OCI-LY3 (cell line): ENCODE measurements at regions not wholly inside any gene's neighbourhood (a gene's known extent, or its start where the extent isn't known, plus 50 kb on each side); places are given as distances from the start of the nearest gene placed in this dataset.

Experiments used
- EZH2phosphoT487 ChIP-seq: fragments of 200-600 bp; shearing (Covaris generic); IDR thresholded peaks from 2 replicates; pipeline ENCODE4 v1.6.1; 2018; ENCODE audit warnings: antibody characterized with exemption, mixed run types, low read depth
- TF ChIP-seq, protein P1 (sequence below): fragments of 200-600, 300-600 bp; sonication (generic); IDR thresholded peaks from 2 replicates; pipeline ENCODE4 v1.5.1; 2014; ENCODE audit warnings: antibody characterized with exemption, low read length, low read depth

DNA sequence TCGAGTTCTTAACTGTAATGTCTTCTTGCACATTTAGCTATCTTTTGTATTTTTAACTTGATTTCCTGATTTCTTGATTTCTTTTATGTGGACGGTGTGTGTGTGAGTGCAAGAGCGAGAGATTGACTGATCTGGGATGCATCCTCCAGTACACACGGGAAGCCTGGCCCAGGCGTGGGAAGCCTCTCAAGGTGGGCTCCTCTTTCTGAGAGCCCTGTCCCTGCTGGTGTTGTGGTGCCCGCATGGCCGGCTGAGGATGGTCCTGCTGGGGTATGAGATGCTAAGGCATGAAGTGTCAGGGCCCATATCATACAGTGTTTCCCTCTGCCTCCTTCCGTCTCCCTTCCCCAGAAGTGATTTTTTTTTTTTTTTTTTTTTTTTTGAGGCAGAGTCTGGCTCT lies 130.8 kb upstream of the TCERG1L start:
- TF ChIP-seq, protein P1, sequence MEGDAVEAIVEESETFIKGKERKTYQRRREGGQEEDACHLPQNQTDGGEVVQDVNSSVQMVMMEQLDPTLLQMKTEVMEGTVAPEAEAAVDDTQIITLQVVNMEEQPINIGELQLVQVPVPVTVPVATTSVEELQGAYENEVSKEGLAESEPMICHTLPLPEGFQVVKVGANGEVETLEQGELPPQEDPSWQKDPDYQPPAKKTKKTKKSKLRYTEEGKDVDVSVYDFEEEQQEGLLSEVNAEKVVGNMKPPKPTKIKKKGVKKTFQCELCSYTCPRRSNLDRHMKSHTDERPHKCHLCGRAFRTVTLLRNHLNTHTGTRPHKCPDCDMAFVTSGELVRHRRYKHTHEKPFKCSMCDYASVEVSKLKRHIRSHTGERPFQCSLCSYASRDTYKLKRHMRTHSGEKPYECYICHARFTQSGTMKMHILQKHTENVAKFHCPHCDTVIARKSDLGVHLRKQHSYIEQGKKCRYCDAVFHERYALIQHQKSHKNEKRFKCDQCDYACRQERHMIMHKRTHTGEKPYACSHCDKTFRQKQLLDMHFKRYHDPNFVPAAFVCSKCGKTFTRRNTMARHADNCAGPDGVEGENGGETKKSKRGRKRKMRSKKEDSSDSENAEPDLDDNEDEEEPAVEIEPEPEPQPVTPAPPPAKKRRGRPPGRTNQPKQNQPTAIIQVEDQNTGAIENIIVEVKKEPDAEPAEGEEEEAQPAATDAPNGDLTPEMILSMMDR: no peak
- no peak for TF ChIP-seq EZH2phosphoT487
